Liver (tissue), 3 donors: ENCODE measurements at regions not wholly inside any gene's neighbourhood (a gene's known extent, or its start where the extent isn't known, plus 50 kb on each side); places are given as distances from the start of the nearest gene placed in this dataset.

Experiments
- EGR1 ChIP-seq, 2 donors: IDR thresholded peaks; 2 replicates each; pipeline ENCODE4 v1.6.1; 2016 to 2018; ENCODE audit warnings: antibody characterized with exemption in 2 of 2, low read depth in 2 of 2
- GABPA ChIP-seq, 2 donors: IDR thresholded peaks in 1 of 2; conservative IDR thresholded peaks in 1 of 2; 2 replicates each; pipeline ENCODE4 v1.6.1; 2016; ENCODE audit warnings: antibody characterized with exemption in 2 of 2, mild to moderate bottlenecking in 1 of 2, moderate library complexity in 1 of 2
- NR2F2 ChIP-seq: IDR thresholded peaks from 2 replicates; pipeline ENCODE4 v1.6.1; 2016; ENCODE audit warnings: antibody characterized with exemption
- RAD21 ChIP-seq, 2 donors: IDR thresholded peaks; 2 replicates each; pipeline ENCODE4 v1.6.1; 2016; ENCODE audit warnings: antibody characterized with exemption in 2 of 2, mild to moderate bottlenecking in 2 of 2
- RXRA ChIP-seq, 2 donors: IDR thresholded peaks; 2 replicates each; pipeline ENCODE4 v1.6.1; 2017 to 2018; ENCODE audit warnings: antibody characterized with exemption in 2 of 2, mild to moderate bottlenecking in 1 of 2
- SP1 ChIP-seq: IDR thresholded peaks from 2 replicates; pipeline ENCODE4 v1.6.1; 2018; ENCODE audit warnings: antibody characterized with exemption, mild to moderate bottlenecking
- TAF1 ChIP-seq: conservative IDR thresholded peaks from 2 replicates; pipeline ENCODE4 v1.6.1; 2016; ENCODE audit warnings: antibody characterized with exemption, mild to moderate bottlenecking
- YY1 ChIP-seq: IDR thresholded peaks from 2 replicates; pipeline ENCODE4 v1.6.1; 2016; ENCODE audit warnings: antibody characterized with exemption, mild to moderate bottlenecking
- TF ChIP-seq, protein P1 (sequence below): IDR thresholded peaks from 2 replicates; pipeline ENCODE4 v1.6.1; 2016; ENCODE audit warnings: antibody characterized with exemption
- TF ChIP-seq, protein P2 (sequence below): fragments of 150-350 bp; IDR thresholded peaks from 2 replicates; pipeline ENCODE4 v1.5.1; 2017; ENCODE audit warnings: improper control_type of control experiment, low read depth, low read length; ENCODE audit not compliant: missing input control
- TF ChIP-seq, protein P3 (sequence below): IDR thresholded peaks from 2 replicates; pipeline ENCODE4 v1.6.1; 2016; ENCODE audit warnings: antibody characterized with exemption
- TF ChIP-seq, protein P4 (sequence below): IDR thresholded peaks from 2 replicates; pipeline ENCODE4 v1.6.1; 2016; ENCODE audit warnings: antibody characterized with exemption
- TF ChIP-seq, protein P5 (sequence below): IDR thresholded peaks from 2 replicates; pipeline ENCODE4 v1.6.1; 2016; ENCODE audit warnings: antibody characterized with exemption, mild to moderate bottlenecking
- donor health status: healthy.
- donor health status: healthy.

DNA sequence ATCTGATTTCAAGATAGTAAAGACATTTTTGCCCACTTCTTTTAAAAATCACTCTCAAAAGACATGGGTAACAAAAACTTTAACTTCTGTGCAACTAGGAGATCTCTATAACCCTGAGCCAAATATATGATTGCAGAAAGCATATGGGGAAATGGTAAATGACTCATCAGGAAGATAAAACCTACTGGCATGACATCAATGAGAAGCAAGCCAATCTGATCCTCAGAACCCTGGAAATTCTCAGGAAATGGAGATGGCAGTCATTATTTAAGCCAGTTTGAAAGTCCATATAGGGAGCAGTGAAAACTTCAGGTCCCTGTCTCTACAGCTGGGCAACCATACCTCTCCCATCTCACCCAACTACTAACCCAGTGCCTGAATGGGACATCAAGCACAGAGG lies 249.7 kb upstream of the NREP start:
- TF ChIP-seq, protein P1, sequence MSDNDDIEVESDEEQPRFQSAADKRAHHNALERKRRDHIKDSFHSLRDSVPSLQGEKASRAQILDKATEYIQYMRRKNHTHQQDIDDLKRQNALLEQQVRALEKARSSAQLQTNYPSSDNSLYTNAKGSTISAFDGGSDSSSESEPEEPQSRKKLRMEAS, result no peak
- TF ChIP-seq SP1 (no peak), YY1 (no peak), GABPA (IDR thresholded peaks at IDR 0.05 in 1 of 2, conservative IDR thresholded peaks at IDR 0.05 in 1 of 2) (no peak), TAF1 (no peak), RAD21 (IDR thresholded peaks at IDR 0.05) (no peak), NR2F2 (no peak), RXRA (IDR thresholded peaks at IDR 0.05) (no peak), EGR1 (IDR thresholded peaks at IDR 0.05; ENCODE audit: low read depth in 2 of 2) (no peak)
- TF ChIP-seq, protein P2, sequence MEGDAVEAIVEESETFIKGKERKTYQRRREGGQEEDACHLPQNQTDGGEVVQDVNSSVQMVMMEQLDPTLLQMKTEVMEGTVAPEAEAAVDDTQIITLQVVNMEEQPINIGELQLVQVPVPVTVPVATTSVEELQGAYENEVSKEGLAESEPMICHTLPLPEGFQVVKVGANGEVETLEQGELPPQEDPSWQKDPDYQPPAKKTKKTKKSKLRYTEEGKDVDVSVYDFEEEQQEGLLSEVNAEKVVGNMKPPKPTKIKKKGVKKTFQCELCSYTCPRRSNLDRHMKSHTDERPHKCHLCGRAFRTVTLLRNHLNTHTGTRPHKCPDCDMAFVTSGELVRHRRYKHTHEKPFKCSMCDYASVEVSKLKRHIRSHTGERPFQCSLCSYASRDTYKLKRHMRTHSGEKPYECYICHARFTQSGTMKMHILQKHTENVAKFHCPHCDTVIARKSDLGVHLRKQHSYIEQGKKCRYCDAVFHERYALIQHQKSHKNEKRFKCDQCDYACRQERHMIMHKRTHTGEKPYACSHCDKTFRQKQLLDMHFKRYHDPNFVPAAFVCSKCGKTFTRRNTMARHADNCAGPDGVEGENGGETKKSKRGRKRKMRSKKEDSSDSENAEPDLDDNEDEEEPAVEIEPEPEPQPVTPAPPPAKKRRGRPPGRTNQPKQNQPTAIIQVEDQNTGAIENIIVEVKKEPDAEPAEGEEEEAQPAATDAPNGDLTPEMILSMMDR, result no peak
- TF ChIP-seq, protein P3, sequence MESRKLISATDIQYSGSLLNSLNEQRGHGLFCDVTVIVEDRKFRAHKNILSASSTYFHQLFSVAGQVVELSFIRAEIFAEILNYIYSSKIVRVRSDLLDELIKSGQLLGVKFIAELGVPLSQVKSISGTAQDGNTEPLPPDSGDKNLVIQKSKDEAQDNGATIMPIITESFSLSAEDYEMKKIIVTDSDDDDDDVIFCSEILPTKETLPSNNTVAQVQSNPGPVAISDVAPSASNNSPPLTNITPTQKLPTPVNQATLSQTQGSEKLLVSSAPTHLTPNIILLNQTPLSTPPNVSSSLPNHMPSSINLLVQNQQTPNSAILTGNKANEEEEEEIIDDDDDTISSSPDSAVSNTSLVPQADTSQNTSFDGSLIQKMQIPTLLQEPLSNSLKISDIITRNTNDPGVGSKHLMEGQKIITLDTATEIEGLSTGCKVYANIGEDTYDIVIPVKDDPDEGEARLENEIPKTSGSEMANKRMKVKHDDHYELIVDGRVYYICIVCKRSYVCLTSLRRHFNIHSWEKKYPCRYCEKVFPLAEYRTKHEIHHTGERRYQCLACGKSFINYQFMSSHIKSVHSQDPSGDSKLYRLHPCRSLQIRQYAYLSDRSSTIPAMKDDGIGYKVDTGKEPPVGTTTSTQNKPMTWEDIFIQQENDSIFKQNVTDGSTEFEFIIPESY, result no peak
- TF ChIP-seq, protein P4, sequence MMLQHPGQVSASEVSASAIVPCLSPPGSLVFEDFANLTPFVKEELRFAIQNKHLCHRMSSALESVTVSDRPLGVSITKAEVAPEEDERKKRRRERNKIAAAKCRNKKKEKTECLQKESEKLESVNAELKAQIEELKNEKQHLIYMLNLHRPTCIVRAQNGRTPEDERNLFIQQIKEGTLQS, result no peak
- TF ChIP-seq, protein P5, sequence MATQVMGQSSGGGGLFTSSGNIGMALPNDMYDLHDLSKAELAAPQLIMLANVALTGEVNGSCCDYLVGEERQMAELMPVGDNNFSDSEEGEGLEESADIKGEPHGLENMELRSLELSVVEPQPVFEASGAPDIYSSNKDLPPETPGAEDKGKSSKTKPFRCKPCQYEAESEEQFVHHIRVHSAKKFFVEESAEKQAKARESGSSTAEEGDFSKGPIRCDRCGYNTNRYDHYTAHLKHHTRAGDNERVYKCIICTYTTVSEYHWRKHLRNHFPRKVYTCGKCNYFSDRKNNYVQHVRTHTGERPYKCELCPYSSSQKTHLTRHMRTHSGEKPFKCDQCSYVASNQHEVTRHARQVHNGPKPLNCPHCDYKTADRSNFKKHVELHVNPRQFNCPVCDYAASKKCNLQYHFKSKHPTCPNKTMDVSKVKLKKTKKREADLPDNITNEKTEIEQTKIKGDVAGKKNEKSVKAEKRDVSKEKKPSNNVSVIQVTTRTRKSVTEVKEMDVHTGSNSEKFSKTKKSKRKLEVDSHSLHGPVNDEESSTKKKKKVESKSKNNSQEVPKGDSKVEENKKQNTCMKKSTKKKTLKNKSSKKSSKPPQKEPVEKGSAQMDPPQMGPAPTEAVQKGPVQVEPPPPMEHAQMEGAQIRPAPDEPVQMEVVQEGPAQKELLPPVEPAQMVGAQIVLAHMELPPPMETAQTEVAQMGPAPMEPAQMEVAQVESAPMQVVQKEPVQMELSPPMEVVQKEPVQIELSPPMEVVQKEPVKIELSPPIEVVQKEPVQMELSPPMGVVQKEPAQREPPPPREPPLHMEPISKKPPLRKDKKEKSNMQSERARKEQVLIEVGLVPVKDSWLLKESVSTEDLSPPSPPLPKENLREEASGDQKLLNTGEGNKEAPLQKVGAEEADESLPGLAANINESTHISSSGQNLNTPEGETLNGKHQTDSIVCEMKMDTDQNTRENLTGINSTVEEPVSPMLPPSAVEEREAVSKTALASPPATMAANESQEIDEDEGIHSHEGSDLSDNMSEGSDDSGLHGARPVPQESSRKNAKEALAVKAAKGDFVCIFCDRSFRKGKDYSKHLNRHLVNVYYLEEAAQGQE, result no peak
